NCI-H748 (cell line): ENCODE measurements at regions not wholly inside any gene's neighbourhood (a gene's known extent, or its start where the extent isn't known, plus 50 kb on each side); places are given as distances from the start of the nearest gene placed in this dataset.

Experiments used
- DNase-seq: peaks from one replicate; lab custom pipeline; 2025; ENCODE audit not compliant: unreplicated experiment; lab: John Stamatoyannopoulos, UW

GRCh38 chr3:187971629-187972028, 182.3 kb upstream of the LPP start:
- no peak for DNase-seq

GRCh38 chr3:187972454-187972853, 181.5 kb upstream of the LPP start:
- no peak for DNase-seq

GRCh38 chr3:187973977-187974870, 179.7 kb upstream of the LPP start:
- no peak for DNase-seq

GRCh38 chr3:187974871-187975271, 179.1 kb upstream of the LPP start:
- DNase-seq = no peak

GRCh38 chr3:187975561-187976364, 178.2 kb upstream of the LPP start:
- no peak for DNase-seq

GRCh38 chr3:187976365-187976900, 177.5 kb upstream of the LPP start:
- no peak for DNase-seq

- no peak for DNase-seq
Observed at GRCh38 chr3:187977659-187978058, 176.3 kb upstream of the LPP start.

GRCh38 chr3:187978433-187979011, 175.4 kb upstream of the LPP start:
- DNase-seq = no peak

- DNase-seq = no peak
Observed at GRCh38 chr3:187979564-187979963, 174.4 kb upstream of the LPP start.

- DNase-seq = no peak
Observed at GRCh38 chr3:187980861-187981260, 173.1 kb upstream of the LPP start.

- no peak for DNase-seq
Observed at GRCh38 chr3:187982142-187982541, 171.8 kb upstream of the LPP start.

- DNase-seq = no peak
Observed at GRCh38 chr3:187983484-187984124, 170.4 kb upstream of the LPP start.

GRCh38 chr3:187985647-187986046, 168.3 kb upstream of the LPP start:
- no peak for DNase-seq

- DNase-seq = no peak
Observed at GRCh38 chr3:187986514-187986934, 167.4 kb upstream of the LPP start.

GRCh38 chr3:187987187-187987586, 166.8 kb upstream of the LPP start:
- DNase-seq = no peak

- no peak for DNase-seq
Observed at GRCh38 chr3:187987924-187988323, 166.0 kb upstream of the LPP start.

GRCh38 chr3:187989575-187990153, 164.3 kb upstream of the LPP start:
- DNase-seq = peak; percentile 89

GRCh38 chr3:187992609-187993008, 161.3 kb upstream of the LPP start:
- DNase-seq = no peak

GRCh38 chr3:187994221-187995042, 159.5 kb upstream of the LPP start:
- DNase-seq = no peak

GRCh38 chr3:187995043-187995400, 158.9 kb upstream of the LPP start:
- DNase-seq = peak; percentile 15
